ENCODE measurements at regions not wholly inside any gene's neighbourhood (a gene's known extent, or its start where the extent isn't known, plus 50 kb on each side); places are given as distances from the start of the nearest gene placed in this dataset.

- CTCF ChIA-PET = interaction anchor here (0.6 kb wide), 1 partner anchor 575 kb away, joined by 3 read pairs; no protein-coding TSS in a partner anchor
- Mint-ChIP-seq H3K27ac (ENCODE audit: unreplicated experiment) (no peak overlapping the region), H3K4me3 (ENCODE audit: unreplicated experiment) (no peak overlapping the region), H3K9me3 (ENCODE audit: unreplicated experiment) (no peaks in the 10 kb centered on the region), H3K36me3 (ENCODE audit: insufficient read depth, unreplicated experiment) (no peaks in the 10 kb centered on the region), H3K27me3 (ENCODE audit: insufficient read depth, unreplicated experiment) (no peaks in the 10 kb centered on the region), H3K4me1 (ENCODE audit: low read depth, unreplicated experiment) (no peaks in the 10 kb centered on the region)
- BruUV-seq (replicated peaks) = no TSS peak
- peak in 1 of 2 experiments; percentile 15 for DNase-seq
- no peaks in the 10 kb centered on the region for H3K36me3 ChIP-seq (ENCODE audit: control insufficient read depth, insufficient read depth, low read length)
- intact Hi-C loops (cut with micrococcal nuclease; ENCODE audit: unreplicated experiment) = no loop called here
- no peak overlapping the region for H3K4me3 ChIP-seq (ENCODE audit: low read depth, low read length)
- no peaks in the 10 kb centered on the region for H3K9me3 ChIP-seq
- TF ChIP-seq CTCF (IDR thresholded peaks at IDR 0.05; ENCODE audit: insufficient read depth in 1 of 2, low read depth in 1 of 2, low read length in 1 of 2, severe bottlenecking in 1 of 2, unreplicated experiment in 1 of 2) = no peak
- POLR2A ChIA-PET = no interaction called here
- H3K27me3 ChIP-seq (replicated peaks; ENCODE audit: control insufficient read depth, insufficient read depth, low read length) = no peaks in the 10 kb centered on the region
- no peaks in the 10 kb centered on the region for H3K4me1 ChIP-seq
Observed at GRCh38 chr3:55405436-55405835, 81.7 kb downstream of the WNT5A start.

GRCh38 chr3:55402886-55403609 is 84.1 kb downstream of the WNT5A start:
- H3K36me3 Mint-ChIP-seq (ENCODE audit: insufficient read depth, unreplicated experiment) = no peaks in the 10 kb centered on the region
- no peaks in the 10 kb centered on the region for H3K36me3 ChIP-seq (ENCODE audit: control insufficient read depth, insufficient read depth, low read length)
- peak in 1 of 2 experiments; percentile 3 for DNase-seq

GRCh38 chr3:55380561-55380960 is 106.5 kb downstream of the WNT5A start:
- intact Hi-C loops (cut with micrococcal nuclease; ENCODE audit: unreplicated experiment) = no loop called here
- ChIA-PET CTCF (no interaction called here), POLR2A (no interaction called here)
- no TSS peak for BruUV-seq (replicated peaks)
- no peak overlapping the region for H3K4me3 ChIP-seq (ENCODE audit: low read depth, low read length)
- Mint-ChIP-seq H3K27ac (ENCODE audit: unreplicated experiment) (no peak overlapping the region), H3K27me3 (ENCODE audit: insufficient read depth, unreplicated experiment) (peaks cover 8% of the 10 kb centered on the region), H3K4me3 (ENCODE audit: unreplicated experiment) (no peak overlapping the region), H3K36me3 (ENCODE audit: insufficient read depth, unreplicated experiment) (no peaks in the 10 kb centered on the region), H3K9me3 (ENCODE audit: unreplicated experiment) (no peaks in the 10 kb centered on the region), H3K4me1 (ENCODE audit: low read depth, unreplicated experiment) (no peaks in the 10 kb centered on the region)
- H3K36me3 ChIP-seq (ENCODE audit: control insufficient read depth, insufficient read depth, low read length) = no peaks in the 10 kb centered on the region
- no peak for DNase-seq
- no peaks in the 10 kb centered on the region for H3K4me1 ChIP-seq
- no peaks in the 10 kb centered on the region for H3K9me3 ChIP-seq
- H3K27me3 ChIP-seq (replicated peaks; ENCODE audit: control insufficient read depth, insufficient read depth, low read length) = no peaks in the 10 kb centered on the region
- no peak for TF ChIP-seq CTCF (IDR thresholded peaks at IDR 0.05; ENCODE audit: insufficient read depth in 1 of 2, low read depth in 1 of 2, low read length in 1 of 2, severe bottlenecking in 1 of 2, unreplicated experiment in 1 of 2)

More at GRCh38 chr3:55402886-55403609, 84.1 kb downstream of the WNT5A start:
- no TSS peak for BruUV-seq (replicated peaks)
- H3K27me3 ChIP-seq (replicated peaks; ENCODE audit: control insufficient read depth, insufficient read depth, low read length) = no peaks in the 10 kb centered on the region
- TF ChIP-seq CTCF (IDR thresholded peaks at IDR 0.05; ENCODE audit: insufficient read depth in 1 of 2, low read depth in 1 of 2, low read length in 1 of 2, severe bottlenecking in 1 of 2, unreplicated experiment in 1 of 2) = no peak
- no peaks in the 10 kb centered on the region for H3K9me3 ChIP-seq
- no peak overlapping the region for H3K4me3 Mint-ChIP-seq (ENCODE audit: unreplicated experiment)
- H3K27me3 Mint-ChIP-seq (ENCODE audit: insufficient read depth, unreplicated experiment) = no peaks in the 10 kb centered on the region
- H3K4me1 Mint-ChIP-seq (ENCODE audit: low read depth, unreplicated experiment) = no peaks in the 10 kb centered on the region
- H3K4me1 ChIP-seq = no peaks in the 10 kb centered on the region
- ChIA-PET POLR2A (no interaction called here), CTCF (interaction anchor here (0.6 kb wide), 1 partner anchor 124 kb away, joined by 4 read pairs; no protein-coding TSS in a partner anchor)
- H3K27ac Mint-ChIP-seq (ENCODE audit: unreplicated experiment) = no peak overlapping the region
- intact Hi-C loops (cut with micrococcal nuclease; ENCODE audit: unreplicated experiment) = no loop called here
- no peaks in the 10 kb centered on the region for H3K9me3 Mint-ChIP-seq (ENCODE audit: unreplicated experiment)
- no peak overlapping the region for H3K4me3 ChIP-seq (ENCODE audit: low read depth, low read length)

Measured in Caco-2 (cell line).